GM21786 (cell line): ENCODE measurements at regions not wholly inside any gene's neighbourhood (a gene's known extent, or its start where the extent isn't known, plus 50 kb on each side); places are given as distances from the start of the nearest gene placed in this dataset.

Experiments
- ATAC-seq: cut with Tn5 transposase; IDR thresholded peaks from one replicate; pipeline ENCODE4 v1.9.1; 2021; ENCODE audit not compliant: unreplicated experiment

DNA sequence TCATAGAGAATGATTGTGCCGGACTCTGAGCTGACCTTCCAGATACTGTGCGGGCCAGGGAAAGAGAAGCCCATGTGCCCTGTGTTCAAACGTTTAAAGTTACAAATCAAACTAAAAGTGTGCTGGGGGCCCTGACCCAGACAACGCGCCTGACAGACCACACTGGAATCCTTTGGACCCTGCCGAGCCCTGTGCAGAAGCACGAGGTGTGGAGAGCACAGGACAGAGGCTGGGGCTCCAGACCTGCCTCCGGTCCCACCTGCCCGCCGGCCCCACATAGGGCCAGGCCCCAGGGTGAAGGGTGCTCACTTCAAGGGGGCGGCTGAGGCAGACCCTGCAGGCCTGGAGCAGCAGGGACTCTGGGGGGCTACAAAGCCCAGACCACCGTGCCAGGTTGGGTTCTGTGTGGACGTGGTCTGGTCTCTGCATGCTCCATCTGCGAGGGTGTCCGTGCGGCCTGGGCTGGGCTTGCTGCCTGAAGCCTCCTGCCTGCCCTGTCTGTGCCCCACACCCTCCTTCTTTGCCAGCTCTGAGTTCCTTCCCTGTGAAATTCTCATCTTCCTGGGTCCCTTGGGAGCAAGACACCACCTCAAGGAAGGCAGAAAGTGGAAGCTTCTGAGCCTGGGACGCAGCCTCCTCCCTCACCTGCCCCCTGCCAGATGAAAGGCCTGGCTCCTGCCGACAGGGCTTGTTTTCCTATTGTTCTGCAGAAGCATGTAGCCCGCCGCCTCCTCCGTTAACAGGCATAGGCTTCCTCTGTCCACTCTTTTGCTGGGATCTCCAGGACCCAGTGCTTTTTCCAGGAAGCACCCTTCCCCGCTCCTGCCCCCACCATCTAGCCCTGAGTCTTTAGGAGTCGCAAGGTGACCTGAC lies 186.2 kb downstream of the ERMARD start:
- no peak for ATAC-seq

DNA sequence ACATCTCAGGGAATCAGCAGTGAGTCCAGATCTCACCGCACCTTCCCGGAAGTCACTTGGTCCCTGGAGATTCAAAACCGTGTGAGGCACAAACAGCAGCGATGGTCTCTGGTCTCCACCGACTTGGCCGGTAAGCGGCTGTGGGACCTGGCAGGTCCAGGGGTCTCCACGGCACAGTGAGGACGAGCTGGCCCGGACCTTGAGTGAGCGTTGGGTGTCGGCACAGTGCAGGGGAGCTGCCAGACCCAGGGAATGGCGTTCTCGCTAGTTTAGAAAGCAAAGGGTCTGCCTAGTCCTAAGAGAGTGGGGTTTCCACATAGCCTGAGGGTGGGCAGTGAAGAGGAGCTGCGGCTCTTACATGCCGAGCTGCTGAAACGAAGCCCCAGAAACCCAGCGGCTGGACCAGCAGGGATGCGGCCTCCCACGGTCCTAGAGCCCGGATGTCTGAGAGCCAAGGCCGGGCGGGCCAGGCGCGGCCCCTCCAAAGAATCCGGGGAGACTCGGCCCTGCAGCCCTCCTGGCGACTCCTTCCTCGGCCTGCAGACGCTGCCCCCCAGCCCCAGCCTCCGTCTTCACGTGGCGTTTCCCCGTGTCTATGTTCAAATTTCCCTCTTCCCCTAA lies 185.0 kb downstream of the ERMARD start:
- no peak for ATAC-seq

GRCh38 chr6:169935861-169936260 lies 184.4 kb downstream of the ERMARD start:
- ATAC-seq, result no peak

DNA sequence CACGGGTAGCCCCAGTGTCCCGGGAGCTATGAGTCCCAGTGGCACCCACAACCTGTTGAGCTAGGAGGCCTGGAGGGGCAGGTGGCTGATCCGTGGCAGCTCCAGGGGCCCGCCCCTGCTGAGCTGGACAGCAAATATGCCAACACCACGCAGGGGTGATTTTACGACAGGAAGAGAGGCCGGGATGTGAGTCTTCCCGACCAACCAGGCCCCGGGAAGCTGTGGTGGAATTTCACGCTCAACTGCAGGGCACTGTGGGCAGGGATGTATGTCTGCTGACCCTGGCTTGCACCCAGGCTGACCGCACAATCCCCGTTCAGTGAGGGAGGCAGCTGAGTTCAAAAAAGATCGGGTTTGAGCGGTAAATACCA lies 183.9 kb downstream of the ERMARD start:
- no peak for ATAC-seq

DNA sequence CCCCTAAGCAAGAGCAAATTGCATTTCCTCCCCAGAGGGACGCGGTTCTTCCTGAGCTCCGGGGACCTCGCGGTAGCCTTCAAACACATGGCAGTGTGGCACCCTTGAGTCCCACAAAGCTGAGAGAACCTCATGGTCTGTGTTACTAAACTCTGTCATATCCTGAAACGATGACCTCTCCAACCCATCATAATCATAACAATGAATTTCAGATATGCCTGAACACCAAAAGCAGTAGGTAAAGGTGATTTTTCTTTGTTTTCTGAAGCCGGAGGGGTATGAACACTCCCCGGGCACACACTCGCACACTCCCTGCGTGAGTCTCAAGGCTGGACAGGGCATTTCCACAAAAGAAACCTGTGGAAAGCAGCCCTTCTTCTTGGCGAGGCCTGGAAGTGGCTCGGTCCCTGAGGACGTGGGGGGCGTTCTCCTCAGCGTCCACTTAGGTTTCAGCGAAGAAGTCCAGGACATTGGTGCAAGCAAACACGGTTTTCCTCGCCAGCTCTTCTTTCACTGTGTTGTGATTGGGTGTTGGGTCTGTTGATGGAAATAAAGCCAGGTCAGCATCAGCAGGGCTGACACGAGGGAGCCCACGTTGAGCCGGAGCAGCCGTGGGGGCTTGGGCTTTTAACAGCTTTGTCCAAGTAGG lies 183.4 kb downstream of the ERMARD start:
- no peak for ATAC-seq

- ATAC-seq, result no peak
These were observed 182.6 kb downstream of the ERMARD start for GRCh38 chr6:169933839-169934698.

- no peak for ATAC-seq
These were observed 181.9 kb downstream of the ERMARD start for GRCh38 chr6:169933251-169933821.

DNA sequence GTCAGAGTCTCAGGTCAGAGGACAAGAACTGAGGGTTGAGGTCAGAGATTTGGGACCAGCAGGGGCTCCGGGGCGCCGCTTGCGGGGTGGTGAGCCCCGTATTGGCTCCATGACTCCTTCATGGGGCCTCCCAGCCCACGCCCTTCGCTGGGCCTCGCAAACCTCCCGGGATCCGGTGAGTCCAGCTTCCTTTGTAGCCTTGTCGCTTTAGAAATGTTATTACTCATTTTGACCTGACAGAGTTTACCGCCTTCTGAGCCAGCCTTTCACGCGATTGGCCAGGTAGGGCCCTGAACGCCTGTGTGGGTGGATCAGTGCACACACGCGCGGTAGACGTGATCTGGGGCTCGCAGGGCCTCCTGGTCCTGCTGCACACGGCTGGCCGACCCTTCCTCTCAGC lies 181.1 kb downstream of the ERMARD start:
- ATAC-seq, result no peak

- ATAC-seq, result no peak
These were observed 179.8 kb downstream of the ERMARD start for GRCh38 chr6:169931261-169931660.

DNA sequence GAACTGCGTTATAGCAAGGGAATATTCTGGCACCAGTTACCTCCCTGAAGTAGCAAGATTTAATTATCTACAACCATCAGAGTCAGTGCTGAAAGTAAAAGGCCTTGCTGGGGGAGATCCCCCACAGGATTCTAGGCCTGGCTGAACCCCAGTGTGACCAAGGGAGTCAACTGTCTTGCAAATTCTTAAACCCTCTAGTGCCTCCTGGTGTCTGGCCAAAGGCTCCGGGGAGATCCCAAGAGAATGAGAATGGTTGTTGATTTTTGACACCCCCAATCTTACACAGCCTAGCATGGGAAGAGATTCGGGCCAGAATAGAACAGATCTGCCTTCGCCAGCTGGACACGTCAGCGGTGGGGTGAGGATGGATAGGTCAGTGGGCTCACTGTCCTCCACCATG lies 179.4 kb downstream of the ERMARD start:
- ATAC-seq, result no peak

- ATAC-seq, result no peak
These were observed 176.3 kb downstream of the ERMARD start for GRCh38 chr6:169927711-169928110.

- no peak for ATAC-seq
These were observed 175.4 kb downstream of the ERMARD start for GRCh38 chr6:169926617-169927417.

- ATAC-seq, result no peak
These were observed 172.3 kb downstream of the ERMARD start for GRCh38 chr6:169923468-169924464.

DNA sequence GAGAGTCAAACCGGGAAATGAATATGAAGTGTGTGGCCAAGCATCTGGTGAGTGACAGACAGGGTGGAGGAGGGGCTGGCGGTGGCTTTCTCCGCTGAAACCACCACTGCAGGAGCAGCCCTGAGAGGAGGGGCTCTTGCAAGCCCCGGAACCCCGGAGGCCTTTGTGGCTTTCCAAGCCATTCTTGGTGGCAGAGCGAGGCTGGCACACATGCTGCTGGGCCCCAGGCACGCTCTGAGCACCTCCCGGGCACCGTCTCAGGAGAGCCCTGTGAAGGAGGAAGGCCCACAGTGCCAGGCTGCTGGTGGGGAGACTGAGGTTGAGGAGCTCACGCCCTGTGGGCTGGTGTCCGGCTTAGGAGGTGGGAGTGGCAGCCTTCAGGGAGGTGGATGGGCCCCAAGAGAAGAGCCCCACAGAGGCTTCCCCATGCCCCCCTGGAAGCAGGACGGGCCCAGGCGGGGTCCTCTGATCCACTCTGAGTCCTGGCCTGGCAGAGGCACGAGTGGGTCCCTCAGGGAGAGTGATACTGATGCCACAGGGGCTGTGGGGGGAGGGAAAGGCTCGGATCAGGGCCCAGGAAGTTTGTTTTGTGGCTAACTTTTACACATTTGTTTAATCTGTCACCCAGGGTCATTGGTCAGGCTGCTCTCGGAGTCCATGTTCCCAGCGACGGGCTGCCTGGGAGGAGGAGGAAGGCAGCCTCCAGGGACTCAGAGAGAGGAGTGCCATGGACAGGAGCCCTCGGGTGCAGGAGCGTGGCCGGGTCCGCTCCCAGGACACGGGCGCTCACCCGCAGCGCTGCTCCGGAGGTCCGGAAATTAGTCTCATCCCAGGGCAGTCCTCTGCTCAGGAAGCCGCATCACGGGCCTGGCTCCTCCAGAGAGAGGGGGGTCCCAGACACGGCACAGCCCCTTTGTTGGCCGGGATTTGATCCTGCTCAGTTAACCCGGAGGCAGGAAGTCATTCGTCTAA lies 170.7 kb downstream of the ERMARD start:
- ATAC-seq, result no peak

- ATAC-seq, result no peak
These were observed 169.8 kb downstream of the ERMARD start for GRCh38 chr6:169921217-169921616.

DNA sequence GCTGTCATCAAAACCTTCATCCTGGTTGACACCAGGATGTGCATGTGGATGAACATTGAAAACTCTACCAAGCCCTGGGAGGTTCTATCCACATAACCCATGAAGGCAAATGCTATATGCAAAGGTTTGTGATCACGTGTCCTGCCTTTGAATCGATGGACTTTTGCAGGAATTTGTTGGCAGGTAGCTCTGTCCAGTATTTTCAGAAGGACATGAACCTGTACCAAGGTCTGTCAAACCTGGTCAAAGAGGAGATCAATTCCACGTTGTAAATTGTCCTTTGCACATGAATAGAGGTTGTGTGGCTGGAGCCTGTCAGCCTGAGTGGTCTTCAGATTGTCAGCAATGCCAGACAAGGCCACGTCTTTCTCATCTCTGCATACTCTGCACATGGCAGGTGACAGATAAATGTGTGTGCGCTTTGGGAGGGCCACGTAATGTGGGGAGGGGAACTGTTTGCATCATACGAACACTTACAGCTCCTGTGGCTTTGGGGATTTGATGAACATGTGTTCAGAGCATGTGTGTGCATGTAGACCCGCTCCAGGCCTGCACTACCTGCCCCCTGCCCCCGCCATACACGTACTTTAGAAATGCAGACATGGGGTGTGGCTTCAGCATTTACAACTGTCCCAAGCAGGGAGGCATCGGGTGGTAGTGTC lies 169.1 kb downstream of the ERMARD start:
- ATAC-seq, result no peak

- ATAC-seq, result no peak
These were observed 167.6 kb downstream of the ERMARD start for GRCh38 chr6:169918954-169919549.
